ENCODE measurements at regions not wholly inside any gene's neighbourhood (a gene's known extent, or its start where the extent isn't known, plus 50 kb on each side); places are given as distances from the start of the nearest gene placed in this dataset.

GRCh38 chr2:71277536-71278103 is 50.7 kb upstream of the PAIP2B start:
- DNase-seq, result peak; percentile 9

- DNase-seq, result no peak
Observed at GRCh38 chr2:71277147-71277475, 50.2 kb upstream of the PAIP2B start.

GRCh38 chr2:71276311-71277146 is 49.6 kb upstream of the PAIP2B start:
- DNase-seq, result peak; percentile 89

All from stimulated activated CD4-positive, alpha-beta T cell treated with anti-CD3 and anti-CD28 coated beads, Interleukin-4, amount 100 ng/mL, for 24 hours (primary cell).